Ovary (tissue), 3 donors: ENCODE measurements at regions not wholly inside any gene's neighbourhood (a gene's known extent, or its start where the extent isn't known, plus 50 kb on each side); places are given as distances from the start of the nearest gene placed in this dataset.

Experiments used
- POLR2A ChIP-seq: fragments of 450-650 bp; IDR thresholded peaks from one replicate; pipeline ENCODE4 v1.6.1; 2017; ENCODE audit warnings: antibody characterized with exemption, mild to moderate bottlenecking, moderate library complexity
- TF ChIP-seq, protein P1 (sequence below), 3 donors: fragments of 450-650 bp in 2 of 3; fragments of 200-600 bp in 1 of 3; IDR thresholded peaks; one replicate each; pipeline versions ENCODE4 v1.5.1 to v1.8.0; 2016 to 2022; ENCODE audit warnings: antibody characterized with exemption in 3 of 3, mild to moderate bottlenecking in 1 of 3
- donor health status: DM: no; HTN: no; CAD: no.

DNA sequence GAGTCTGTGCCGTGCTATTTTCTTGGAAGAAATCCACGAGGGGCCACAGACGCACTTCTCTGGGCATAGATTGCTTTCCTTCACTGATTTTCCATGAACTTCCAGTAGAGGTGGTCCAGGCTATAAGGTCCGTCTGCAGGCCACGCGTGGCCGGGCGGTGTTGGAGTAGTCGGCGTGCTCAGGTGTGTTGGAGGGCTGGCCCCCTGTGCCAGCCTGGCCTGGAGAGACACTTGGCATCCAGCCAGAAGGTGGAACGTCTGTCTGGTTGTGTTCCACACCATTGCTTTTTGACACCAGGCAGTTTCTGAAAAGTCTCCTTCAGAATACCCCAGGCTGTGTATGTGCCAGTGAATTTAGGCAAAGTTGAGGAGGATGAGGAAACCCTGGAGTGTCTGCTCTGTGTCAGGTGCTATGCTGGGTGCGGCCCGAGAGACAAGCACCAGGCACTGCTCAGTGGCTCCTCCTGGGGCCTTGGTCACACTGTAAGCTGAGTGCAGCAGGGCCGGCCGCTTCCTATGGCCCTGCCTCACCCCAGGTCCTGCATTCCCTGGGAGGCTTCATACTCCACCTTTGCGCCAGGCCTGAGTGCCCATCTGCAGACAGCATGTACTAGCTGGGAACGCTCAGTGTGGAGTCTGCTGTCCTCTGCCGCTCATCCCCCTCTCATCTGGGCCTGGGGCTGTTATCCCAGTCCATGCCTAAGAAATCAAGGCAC lies 52.1 kb upstream of the TAMM41 start:
- TF ChIP-seq, protein P1, sequence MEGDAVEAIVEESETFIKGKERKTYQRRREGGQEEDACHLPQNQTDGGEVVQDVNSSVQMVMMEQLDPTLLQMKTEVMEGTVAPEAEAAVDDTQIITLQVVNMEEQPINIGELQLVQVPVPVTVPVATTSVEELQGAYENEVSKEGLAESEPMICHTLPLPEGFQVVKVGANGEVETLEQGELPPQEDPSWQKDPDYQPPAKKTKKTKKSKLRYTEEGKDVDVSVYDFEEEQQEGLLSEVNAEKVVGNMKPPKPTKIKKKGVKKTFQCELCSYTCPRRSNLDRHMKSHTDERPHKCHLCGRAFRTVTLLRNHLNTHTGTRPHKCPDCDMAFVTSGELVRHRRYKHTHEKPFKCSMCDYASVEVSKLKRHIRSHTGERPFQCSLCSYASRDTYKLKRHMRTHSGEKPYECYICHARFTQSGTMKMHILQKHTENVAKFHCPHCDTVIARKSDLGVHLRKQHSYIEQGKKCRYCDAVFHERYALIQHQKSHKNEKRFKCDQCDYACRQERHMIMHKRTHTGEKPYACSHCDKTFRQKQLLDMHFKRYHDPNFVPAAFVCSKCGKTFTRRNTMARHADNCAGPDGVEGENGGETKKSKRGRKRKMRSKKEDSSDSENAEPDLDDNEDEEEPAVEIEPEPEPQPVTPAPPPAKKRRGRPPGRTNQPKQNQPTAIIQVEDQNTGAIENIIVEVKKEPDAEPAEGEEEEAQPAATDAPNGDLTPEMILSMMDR (IDR thresholded peaks at IDR 0.05), result no peak
- no peak for TF ChIP-seq POLR2A
